Astrocyte of the cerebellum (primary cell): ENCODE measurements at regions not wholly inside any gene's neighbourhood (a gene's known extent, or its start where the extent isn't known, plus 50 kb on each side); places are given as distances from the start of the nearest gene placed in this dataset.
"Not testable (repeated sequence)": the region's sequence is repeated elsewhere in the genome, so short reads cannot be mapped to it uniquely, and the experiment has no call there.

Source experiments
- DNase-seq: peaks from one replicate; pipeline ENCODE4 v3.0.0-alpha.2; 2011; ENCODE audit warnings: low read depth
- H3K4me3 ChIP-seq: 2 replicates; pipeline ENCODE4 v1.5.1; 2011; ENCODE audit warnings: mild to moderate bottlenecking, low read depth, low read length, moderate library complexity
- in situ Hi-C: cut with HindIII; loops from 2 replicates; pipeline ENCODE4 v1.10.0; 2017; ENCODE audit warnings: low sequenced_read_pairs
- TF ChIP-seq, protein P1 (sequence below): IDR thresholded peaks from 2 replicates; pipeline ENCODE4 v1.5.1; 2012; ENCODE audit warnings: low read length, low read depth, moderate library complexity, mild to moderate bottlenecking; ENCODE audit errors: missing control alignments

DNA sequence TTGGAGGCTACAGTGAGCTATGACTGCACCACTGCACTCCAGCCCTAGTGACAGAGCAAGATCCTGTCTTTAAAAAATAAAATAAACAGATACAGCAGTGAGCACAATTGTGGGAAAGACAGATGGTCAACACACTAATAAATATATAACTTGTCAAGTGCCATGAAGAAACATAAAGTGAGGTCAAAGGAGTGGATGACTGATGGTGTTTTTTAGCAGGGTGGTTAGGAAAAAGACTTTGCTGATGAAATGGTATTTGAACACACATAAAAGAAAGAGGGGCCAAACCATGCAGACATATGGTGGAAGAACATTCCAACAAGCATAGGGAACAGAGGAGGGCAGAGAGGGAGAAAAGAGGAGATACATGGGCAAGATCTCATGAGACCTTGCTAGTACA lies 392.7 kb upstream of the AUTS2 start:
- in situ Hi-C loops = no loop called here
- DNase-seq = no peak
- TF ChIP-seq, protein P1, sequence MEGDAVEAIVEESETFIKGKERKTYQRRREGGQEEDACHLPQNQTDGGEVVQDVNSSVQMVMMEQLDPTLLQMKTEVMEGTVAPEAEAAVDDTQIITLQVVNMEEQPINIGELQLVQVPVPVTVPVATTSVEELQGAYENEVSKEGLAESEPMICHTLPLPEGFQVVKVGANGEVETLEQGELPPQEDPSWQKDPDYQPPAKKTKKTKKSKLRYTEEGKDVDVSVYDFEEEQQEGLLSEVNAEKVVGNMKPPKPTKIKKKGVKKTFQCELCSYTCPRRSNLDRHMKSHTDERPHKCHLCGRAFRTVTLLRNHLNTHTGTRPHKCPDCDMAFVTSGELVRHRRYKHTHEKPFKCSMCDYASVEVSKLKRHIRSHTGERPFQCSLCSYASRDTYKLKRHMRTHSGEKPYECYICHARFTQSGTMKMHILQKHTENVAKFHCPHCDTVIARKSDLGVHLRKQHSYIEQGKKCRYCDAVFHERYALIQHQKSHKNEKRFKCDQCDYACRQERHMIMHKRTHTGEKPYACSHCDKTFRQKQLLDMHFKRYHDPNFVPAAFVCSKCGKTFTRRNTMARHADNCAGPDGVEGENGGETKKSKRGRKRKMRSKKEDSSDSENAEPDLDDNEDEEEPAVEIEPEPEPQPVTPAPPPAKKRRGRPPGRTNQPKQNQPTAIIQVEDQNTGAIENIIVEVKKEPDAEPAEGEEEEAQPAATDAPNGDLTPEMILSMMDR = no peak
- H3K4me3 ChIP-seq = no peak overlapping the region

DNA sequence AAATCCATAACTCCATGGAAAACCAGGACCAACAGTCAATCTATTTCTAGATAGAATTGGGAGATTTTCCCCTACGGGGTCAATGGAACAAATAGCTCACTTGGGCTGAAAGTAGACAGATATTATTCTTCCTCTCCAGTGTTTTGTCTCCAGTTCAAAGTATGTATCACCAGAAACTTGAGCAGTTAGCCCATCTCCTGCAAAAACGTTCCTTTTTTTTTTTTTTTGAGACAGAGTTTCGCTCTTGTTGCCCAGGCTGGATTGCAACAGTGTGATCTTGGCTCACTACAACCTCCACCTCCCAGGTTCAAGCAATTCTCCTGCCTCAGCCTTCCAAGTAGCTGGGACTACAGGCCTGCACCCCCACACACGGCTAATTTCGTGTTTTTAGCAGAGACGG lies 390.0 kb upstream of the AUTS2 start:
- in situ Hi-C loops = no loop called here
- TF ChIP-seq, protein P1 = no peak
- no peak overlapping the region for H3K4me3 ChIP-seq
- no peak for DNase-seq

DNA sequence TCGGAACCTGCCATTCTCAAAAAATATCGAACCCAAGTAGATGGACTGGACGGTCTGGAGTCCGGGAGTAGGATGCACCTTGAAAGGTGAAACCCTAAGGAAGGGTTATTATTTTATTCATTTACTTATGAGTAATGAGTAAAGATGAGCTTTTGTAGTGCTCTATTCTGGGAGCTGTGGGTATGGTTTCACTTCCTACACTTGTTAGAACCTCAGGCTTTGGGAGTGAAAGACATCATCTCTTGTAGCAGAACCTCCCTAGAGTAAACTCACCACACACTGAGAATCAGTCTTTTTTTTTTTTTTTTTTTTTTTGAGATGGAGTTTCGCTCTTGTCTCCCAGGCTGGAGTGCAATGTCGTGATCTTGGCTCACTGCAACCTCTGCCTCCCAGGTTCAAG lies 389.4 kb upstream of the AUTS2 start:
- in situ Hi-C loops = no loop called here
- H3K4me3 ChIP-seq = no peak overlapping the region
- DNase-seq = no peak
- TF ChIP-seq, protein P1 = no peak

DNA sequence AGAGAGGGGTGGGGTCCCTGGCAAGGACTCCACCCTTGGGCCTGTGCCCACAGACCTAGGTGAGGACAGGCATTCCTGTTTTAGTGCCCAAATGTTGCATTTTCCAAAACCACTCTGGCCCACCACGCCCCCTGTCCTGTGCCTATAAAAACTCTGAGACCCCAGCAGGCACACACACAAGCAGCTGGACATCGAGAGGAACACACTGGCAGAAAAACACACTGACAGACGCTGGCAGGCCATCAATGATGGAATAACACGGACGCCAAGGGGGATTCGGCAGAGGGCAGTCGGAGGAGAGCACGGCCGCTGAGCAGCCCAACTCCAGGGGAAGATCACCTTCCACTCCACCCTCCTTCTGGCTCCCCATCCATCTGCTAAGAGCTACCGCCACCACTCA lies 386.9 kb upstream of the AUTS2 start:
- in situ Hi-C loops = no loop called here
- H3K4me3 ChIP-seq = no peak overlapping the region
- TF ChIP-seq, protein P1 = no peak
- DNase-seq = no peak

DNA sequence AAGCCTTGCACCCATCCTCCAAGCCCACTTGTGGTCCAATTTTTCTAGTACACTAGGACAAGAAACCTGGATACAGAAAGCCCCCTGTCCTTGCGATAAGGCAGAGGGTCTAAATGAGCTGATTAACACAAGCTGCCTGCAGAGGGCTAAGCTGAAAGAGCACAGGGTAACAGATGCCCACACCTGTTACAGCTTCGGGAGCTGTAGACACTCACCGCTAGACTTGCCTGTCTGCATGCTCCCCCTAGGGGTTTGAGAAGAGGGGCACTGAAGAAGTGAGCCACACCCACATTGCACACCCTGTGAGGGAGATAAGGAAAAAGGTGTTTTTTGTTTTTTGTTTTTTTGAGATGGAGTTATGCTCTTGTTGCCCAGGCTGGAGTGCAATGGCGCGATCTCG lies 386.5 kb upstream of the AUTS2 start:
- no peak for DNase-seq
- in situ Hi-C loops = no loop called here
- H3K4me3 ChIP-seq = no peak overlapping the region
- TF ChIP-seq, protein P1 = peak; percentile 20

GRCh38 chr7:69213878-69214277 lies 384.4 kb upstream of the AUTS2 start:
- no peak overlapping the region for H3K4me3 ChIP-seq
- DNase-seq = no peak
- in situ Hi-C loops = no loop called here
- TF ChIP-seq, protein P1 = no peak

DNA sequence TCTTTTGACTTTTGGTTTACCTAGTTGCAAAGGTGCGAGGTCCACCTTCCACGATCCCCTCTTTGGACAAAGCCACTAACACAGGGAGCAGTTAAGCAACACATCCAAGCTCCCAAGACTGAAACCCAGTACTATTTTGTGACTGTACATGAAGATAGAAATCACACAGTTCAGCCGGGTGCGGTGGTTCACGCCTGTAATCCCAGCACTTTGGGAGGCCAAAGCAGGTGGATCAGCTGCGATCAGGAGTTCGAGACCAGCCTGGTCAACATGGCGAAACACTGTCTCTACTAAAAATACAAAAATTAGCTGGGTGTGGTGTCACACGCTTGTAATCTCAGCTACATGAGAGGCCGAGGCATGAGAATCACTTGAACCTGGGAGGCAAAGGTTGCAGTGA lies 382.8 kb upstream of the AUTS2 start:
- in situ Hi-C loops, DNase-seq, H3K4me3 ChIP-seq: not testable (repeated sequence)
